HG03342 (cell line): ENCODE measurements at regions not wholly inside any gene's neighbourhood (a gene's known extent, or its start where the extent isn't known, plus 50 kb on each side); places are given as distances from the start of the nearest gene placed in this dataset.
A peak's percentile ranks its signal among the peaks of the same experiment; 100 is the strongest.

ENCODE experiments used
- ATAC-seq: cut with Tn5 transposase; IDR thresholded peaks from one replicate; pipeline ENCODE4 v1.9.1; 2021; ENCODE audit warnings: mild to moderate bottlenecking, moderate library complexity; ENCODE audit not compliant: unreplicated experiment

- ATAC-seq: no peak
Observed at GRCh38 chr3:30258426-30259392, 347.7 kb upstream of the TGFBR2 start.

GRCh38 chr3:30259730-30260129 is 346.7 kb upstream of the TGFBR2 start:
- ATAC-seq: no peak

- ATAC-seq: no peak
Observed at GRCh38 chr3:30260762-30261161, 345.6 kb upstream of the TGFBR2 start.

GRCh38 chr3:30263238-30263924 is 343.0 kb upstream of the TGFBR2 start:
- no peak for ATAC-seq

- no peak for ATAC-seq
Observed at GRCh38 chr3:30263925-30264313, 342.5 kb upstream of the TGFBR2 start.

- ATAC-seq: no peak
Observed at GRCh38 chr3:30266524-30266923, 339.9 kb upstream of the TGFBR2 start.

GRCh38 chr3:30268288-30268687 is 338.1 kb upstream of the TGFBR2 start:
- ATAC-seq: no peak

- ATAC-seq: peak; percentile 90
Observed at GRCh38 chr3:30269751-30270445, 336.5 kb upstream of the TGFBR2 start.

GRCh38 chr3:30271781-30272180 is 334.6 kb upstream of the TGFBR2 start:
- ATAC-seq: no peak

GRCh38 chr3:30273304-30274072 is 332.9 kb upstream of the TGFBR2 start:
- no peak for ATAC-seq

GRCh38 chr3:30277494-30277893 is 328.9 kb upstream of the TGFBR2 start:
- no peak for ATAC-seq

GRCh38 chr3:30281526-30281925 is 324.9 kb upstream of the TGFBR2 start:
- no peak for ATAC-seq

GRCh38 chr3:30282154-30282696 is 324.2 kb upstream of the TGFBR2 start:
- ATAC-seq: no peak

GRCh38 chr3:30285188-30286006 is 321.0 kb upstream of the TGFBR2 start:
- ATAC-seq: no peak

- no peak for ATAC-seq
Observed at GRCh38 chr3:30286007-30286669, 320.3 kb upstream of the TGFBR2 start.

- ATAC-seq: no peak
Observed at GRCh38 chr3:30286811-30287210, 319.6 kb upstream of the TGFBR2 start.

- ATAC-seq: no peak
Observed at GRCh38 chr3:30288830-30289229, 317.6 kb upstream of the TGFBR2 start.

GRCh38 chr3:30289324-30289723 is 317.1 kb upstream of the TGFBR2 start:
- ATAC-seq: no peak

- no peak for ATAC-seq
Observed at GRCh38 chr3:30289766-30290165, 316.6 kb upstream of the TGFBR2 start.
